ENCODE measurements at regions not wholly inside any gene's neighbourhood (a gene's known extent, or its start where the extent isn't known, plus 50 kb on each side); places are given as distances from the start of the nearest gene placed in this dataset.

DNA sequence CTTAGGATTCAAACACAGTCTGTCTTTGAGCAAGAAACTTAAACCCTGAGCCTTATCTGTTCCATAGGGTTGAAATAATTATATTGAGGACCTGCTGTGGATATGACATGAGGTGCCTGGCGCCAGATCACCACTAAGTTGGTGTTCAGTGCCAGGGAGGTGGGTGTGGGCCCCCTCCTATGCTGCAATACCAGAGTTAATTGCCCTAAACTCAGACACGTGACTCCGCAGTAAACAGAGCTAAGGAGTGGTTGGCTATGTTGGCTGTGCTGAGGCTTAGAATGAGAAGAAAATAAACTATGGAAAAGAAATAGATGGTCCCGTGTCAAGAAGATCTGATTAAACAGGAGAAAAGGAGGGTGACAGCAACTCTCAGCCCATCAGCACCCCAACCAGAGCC lies 419.4 kb upstream of the JARID2 start:
- Histone ChIP-seq H3K4me1 (peaks cover 5 to 44% (median 30%) of the 10 kb centered on the region in 4 donors), H3K27me3 (no peaks in the 10 kb centered on the region), H3K27ac (peak overlapping the region; percentile 48 to 70 (median 66)), H3K4me3 (no peak overlapping the region), H3K36me3 (no peaks in the 10 kb centered on the region), H3K9me3 (no peaks in the 10 kb centered on the region)
- intact Hi-C loops (cut with DNase I; ENCODE audit: low total_unique reads) = no loop called here
- TF ChIP-seq POLR2AphosphoS5 (IDR thresholded peaks at IDR 0.05) (peak in 2 of 3 donors; percentile 25 to 50), EP300 (IDR thresholded peaks at IDR 0.05; ENCODE audit: low read depth) (no peak)
- DNase-seq = peak; percentile 80
- WGBS, 2 donors (ENCODE audit: low coverage in 1 of 2) = 38 to 44% methylated on average over 3 to 4 of the region's 4 CpGs
- in situ Hi-C loops (cut with MboI; ENCODE audit: low pct_ligation_motif_present in 1 of 4, low pct_unique_long_range_greater_than_20kb in 1 of 4, low sequenced_read_pairs in 3 of 4) = no loop called here

DNA sequence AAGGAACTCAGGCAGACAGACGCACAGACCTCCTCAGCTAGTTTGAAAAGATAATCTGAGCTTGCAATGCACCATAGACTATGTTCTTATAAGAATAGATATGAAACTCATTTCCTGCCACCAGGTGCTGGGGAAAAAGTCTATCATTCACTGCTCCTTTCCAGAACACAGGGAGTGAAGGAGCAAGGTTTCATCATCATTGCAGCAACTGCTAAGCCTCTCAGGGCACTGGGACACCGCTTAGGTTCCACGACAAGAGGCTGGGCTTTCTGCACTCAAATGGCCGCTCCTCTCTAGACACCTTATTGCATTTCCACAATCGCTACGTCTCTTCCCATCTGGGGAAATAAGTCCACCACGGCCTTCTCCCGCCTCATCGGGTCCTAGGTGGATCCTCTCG lies 418.5 kb upstream of the JARID2 start:
- 75 to 81% methylated on average over 1 to 10 of the region's 10 CpGs for WGBS, 2 donors (ENCODE audit: low coverage in 1 of 2)
- Histone ChIP-seq H3K9me3 (no peaks in the 10 kb centered on the region), H3K4me1 (peaks cover 5 to 44% (median 30%) of the 10 kb centered on the region in 4 donors), H3K27me3 (no peaks in the 10 kb centered on the region), H3K4me3 (no peak overlapping the region), H3K27ac (peak overlapping the region; percentile 48 to 70 (median 66)), H3K36me3 (no peaks in the 10 kb centered on the region)
- TF ChIP-seq POLR2AphosphoS5 (IDR thresholded peaks at IDR 0.05) (no peak), EP300 (IDR thresholded peaks at IDR 0.05; ENCODE audit: low read depth) (no peak), POLR2A (IDR thresholded peaks at IDR 0.05) (no peak)
- TF ChIP-seq, protein P1, sequence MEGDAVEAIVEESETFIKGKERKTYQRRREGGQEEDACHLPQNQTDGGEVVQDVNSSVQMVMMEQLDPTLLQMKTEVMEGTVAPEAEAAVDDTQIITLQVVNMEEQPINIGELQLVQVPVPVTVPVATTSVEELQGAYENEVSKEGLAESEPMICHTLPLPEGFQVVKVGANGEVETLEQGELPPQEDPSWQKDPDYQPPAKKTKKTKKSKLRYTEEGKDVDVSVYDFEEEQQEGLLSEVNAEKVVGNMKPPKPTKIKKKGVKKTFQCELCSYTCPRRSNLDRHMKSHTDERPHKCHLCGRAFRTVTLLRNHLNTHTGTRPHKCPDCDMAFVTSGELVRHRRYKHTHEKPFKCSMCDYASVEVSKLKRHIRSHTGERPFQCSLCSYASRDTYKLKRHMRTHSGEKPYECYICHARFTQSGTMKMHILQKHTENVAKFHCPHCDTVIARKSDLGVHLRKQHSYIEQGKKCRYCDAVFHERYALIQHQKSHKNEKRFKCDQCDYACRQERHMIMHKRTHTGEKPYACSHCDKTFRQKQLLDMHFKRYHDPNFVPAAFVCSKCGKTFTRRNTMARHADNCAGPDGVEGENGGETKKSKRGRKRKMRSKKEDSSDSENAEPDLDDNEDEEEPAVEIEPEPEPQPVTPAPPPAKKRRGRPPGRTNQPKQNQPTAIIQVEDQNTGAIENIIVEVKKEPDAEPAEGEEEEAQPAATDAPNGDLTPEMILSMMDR (IDR thresholded peaks at IDR 0.05) = peak in 1 of 5 experiments; percentile 6
- intact Hi-C loops (cut with DNase I; ENCODE audit: low total_unique reads) (no loop called here), in situ Hi-C loops (cut with MboI; ENCODE audit: low pct_ligation_motif_present in 1 of 4, low pct_unique_long_range_greater_than_20kb in 1 of 4, low sequenced_read_pairs in 3 of 4) (no loop called here)
- DNase-seq = no peak

DNA sequence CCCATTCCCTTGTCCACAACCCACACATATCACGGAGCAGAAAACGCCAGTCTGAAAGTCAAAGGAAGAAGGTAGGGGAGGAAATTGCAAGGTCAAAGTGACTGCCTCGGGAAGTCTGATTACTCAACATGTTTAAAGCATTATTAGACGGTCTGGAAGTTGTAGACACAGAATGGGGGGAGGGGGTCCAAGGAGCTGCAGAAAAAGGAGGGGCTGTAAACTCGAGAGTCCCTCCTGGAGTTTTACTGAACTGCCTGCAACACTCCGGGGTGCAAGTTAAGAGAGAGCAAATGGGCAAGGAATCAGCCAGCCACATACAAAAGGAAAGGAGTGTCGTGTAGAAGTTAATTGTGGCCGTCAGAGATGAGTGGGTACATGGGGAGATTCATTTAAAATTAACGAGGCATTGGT lies 417.7 kb upstream of the JARID2 start:
- intact Hi-C loops (cut with DNase I; ENCODE audit: low total_unique reads) = no loop called here
- peaks cover 5 to 44% (median 30%) of the 10 kb centered on the region in 4 donors for H3K4me1 ChIP-seq
- TF ChIP-seq POLR2A (IDR thresholded peaks at IDR 0.05) = no peak
- H3K36me3 ChIP-seq = no peaks in the 10 kb centered on the region
- WGBS, 2 donors (ENCODE audit: low coverage in 1 of 2) = 84% methylated on average over 9 of the region's 9 CpGs
- H3K27ac ChIP-seq = no peak overlapping the region
- DNase-seq = no peak
- no peaks in the 10 kb centered on the region for H3K9me3 ChIP-seq
- in situ Hi-C loops (cut with MboI; ENCODE audit: low pct_ligation_motif_present in 1 of 4, low pct_unique_long_range_greater_than_20kb in 1 of 4, low sequenced_read_pairs in 3 of 4) = no loop called here
- no peaks in the 10 kb centered on the region for H3K27me3 ChIP-seq
- no peak overlapping the region for H3K4me3 ChIP-seq

DNA sequence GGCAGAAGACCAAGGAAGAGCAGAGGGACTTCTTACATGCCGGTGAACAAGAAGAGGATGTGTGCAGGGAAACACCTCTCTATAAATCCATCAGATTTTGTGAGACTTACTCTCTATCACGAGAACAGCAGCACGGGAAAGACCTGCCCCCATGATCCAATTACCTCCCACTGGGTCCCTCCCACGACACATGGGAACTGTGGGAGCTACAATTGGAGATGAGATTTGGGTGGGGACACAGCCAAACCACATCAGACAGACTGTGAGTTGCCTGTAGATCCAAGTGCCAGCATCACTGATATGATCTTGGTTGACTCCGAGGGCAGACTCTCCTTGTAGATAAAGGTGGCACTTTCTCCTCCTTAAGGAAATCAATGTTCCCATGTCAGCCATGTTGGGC lies 414.8 kb upstream of the JARID2 start:
- no peaks in the 10 kb centered on the region for H3K9me3 ChIP-seq
- H3K36me3 ChIP-seq = no peaks in the 10 kb centered on the region
- 86 to 100% methylated on average over 1 to 5 of the region's 5 CpGs for WGBS, 2 donors (ENCODE audit: low coverage in 1 of 2)
- no peak for TF ChIP-seq POLR2AphosphoS5 (IDR thresholded peaks at IDR 0.05)
- TF ChIP-seq, protein P1 (IDR thresholded peaks at IDR 0.05) = no peak
- TF ChIP-seq POLR2A (IDR thresholded peaks at IDR 0.05) = no peak
- TF ChIP-seq EP300 (IDR thresholded peaks at IDR 0.05; ENCODE audit: low read depth) = no peak
- peaks cover 0 to 19% (median 14%) of the 10 kb centered on the region in 4 donors for H3K4me1 ChIP-seq
- H3K27ac ChIP-seq = no peak overlapping the region
- no peak for DNase-seq
- in situ Hi-C loops (cut with MboI; ENCODE audit: low pct_ligation_motif_present in 1 of 4, low pct_unique_long_range_greater_than_20kb in 1 of 4, low sequenced_read_pairs in 3 of 4) (no loop called here), intact Hi-C loops (cut with DNase I; ENCODE audit: low total_unique reads) (no loop called here)
- H3K27me3 ChIP-seq = no peaks in the 10 kb centered on the region
- no peak overlapping the region for H3K4me3 ChIP-seq

DNA sequence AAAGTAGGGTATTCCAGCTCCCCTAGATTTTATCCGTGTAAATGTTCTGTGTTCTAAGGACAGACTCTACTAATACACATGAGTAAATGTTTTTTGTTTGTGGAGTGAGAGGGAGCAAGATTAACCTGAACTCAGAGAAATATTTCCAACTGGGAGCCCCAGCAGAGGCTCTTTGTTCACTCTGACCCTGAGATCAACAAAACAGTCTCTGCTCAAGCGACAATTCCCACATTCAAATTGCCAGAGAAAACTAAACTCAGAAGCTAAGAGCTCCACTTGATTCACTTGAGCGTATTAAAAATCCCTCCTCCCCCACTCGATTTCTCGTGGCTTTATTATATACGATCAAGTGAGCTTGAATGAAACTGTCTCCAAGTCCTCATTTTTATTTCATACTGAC lies 413.9 kb upstream of the JARID2 start:
- Histone ChIP-seq H3K4me1 (peaks cover 0 to 10% (median 6%) of the 10 kb centered on the region in 4 donors), H3K9me3 (no peaks in the 10 kb centered on the region), H3K27ac (no peak overlapping the region), H3K36me3 (no peaks in the 10 kb centered on the region), H3K27me3 (no peaks in the 10 kb centered on the region), H3K4me3 (no peak overlapping the region)
- in situ Hi-C loops (cut with MboI; ENCODE audit: low pct_ligation_motif_present in 1 of 4, low pct_unique_long_range_greater_than_20kb in 1 of 4, low sequenced_read_pairs in 3 of 4) (no loop called here), intact Hi-C loops (cut with DNase I; ENCODE audit: low total_unique reads) (no loop called here)
- TF ChIP-seq, protein P1 (IDR thresholded peaks at IDR 0.05) = no peak
- WGBS, 2 donors (ENCODE audit: low coverage in 1 of 2) = 82 to 86% methylated on average over 5 to 6 of the region's 6 CpGs
- no peak for DNase-seq
